HG03432 (cell line): ENCODE measurements at regions not wholly inside any gene's neighbourhood (a gene's known extent, or its start where the extent isn't known, plus 50 kb on each side); places are given as distances from the start of the nearest gene placed in this dataset.
"Not testable (repeated sequence)": the region's sequence is repeated elsewhere in the genome, so short reads cannot be mapped to it uniquely, and the experiment has no call there.

Experiments
- ATAC-seq: cut with Tn5 transposase; IDR thresholded peaks from one replicate; pipeline ENCODE4 v1.9.1; 2021; ENCODE audit warnings: mild to moderate bottlenecking, moderate library complexity; ENCODE audit not compliant: unreplicated experiment

DNA sequence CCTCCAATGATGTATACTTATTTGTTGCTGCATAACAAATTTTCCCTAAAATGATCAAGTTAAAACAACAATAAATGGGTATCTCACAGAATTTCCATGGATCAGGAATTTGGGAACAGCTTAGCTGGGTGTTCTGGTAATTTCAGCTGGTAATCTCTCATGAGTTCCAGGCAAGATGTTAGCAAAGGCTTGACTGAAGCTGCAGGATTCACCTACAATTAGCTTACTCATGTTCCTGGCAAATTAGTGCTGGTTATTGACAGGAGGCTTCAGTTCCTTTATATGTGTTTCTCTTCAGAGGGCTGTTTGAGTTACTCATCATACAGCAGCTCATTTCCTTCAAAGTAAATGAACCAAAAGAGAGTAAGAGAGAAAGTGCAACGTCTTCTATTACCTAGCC lies 506.3 kb upstream of the IMPG1 start:
- no peak for ATAC-seq

DNA sequence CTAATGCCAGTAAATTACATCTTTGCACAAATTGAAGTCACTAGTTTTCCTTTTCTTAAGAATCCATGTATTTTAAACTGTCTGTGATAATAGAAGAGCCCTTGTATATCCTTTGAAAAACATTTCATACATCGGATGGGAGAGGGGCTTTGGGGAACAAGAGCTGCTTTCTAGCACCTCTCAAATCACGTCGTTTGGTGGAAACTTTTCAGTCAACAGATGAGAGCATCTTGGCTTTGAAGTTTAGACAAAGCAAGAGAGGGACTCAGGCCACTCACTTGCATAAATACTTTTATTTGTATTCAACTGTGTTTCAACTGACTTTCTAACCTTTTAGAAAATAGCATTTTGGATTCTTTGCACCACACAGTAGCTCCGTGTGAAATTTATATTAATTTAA lies 502.3 kb upstream of the IMPG1 start:
- ATAC-seq: no peak

DNA sequence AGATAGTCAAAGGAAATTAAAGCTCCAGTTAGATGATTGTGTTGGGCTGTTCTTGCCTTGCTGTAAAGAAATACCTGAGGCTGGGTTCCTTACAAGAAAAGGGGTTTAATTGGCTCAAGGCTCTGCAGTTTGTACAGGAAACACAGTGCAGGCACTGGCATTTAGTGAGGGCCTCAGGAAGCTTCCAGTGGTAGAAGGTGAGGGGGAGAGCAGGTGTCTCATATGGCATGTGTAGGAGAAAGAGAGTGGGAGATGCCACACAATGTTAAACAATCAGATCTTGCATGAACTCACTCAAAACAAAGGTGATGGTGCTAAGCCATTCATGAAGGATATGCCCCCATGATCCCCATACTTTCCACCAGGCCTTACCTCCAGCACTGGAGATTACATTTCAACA lies 493.5 kb upstream of the IMPG1 start:
- no peak for ATAC-seq

GRCh38 chr6:76562371-76562770 lies 489.9 kb upstream of the IMPG1 start:
- ATAC-seq: not testable (repeated sequence)

DNA sequence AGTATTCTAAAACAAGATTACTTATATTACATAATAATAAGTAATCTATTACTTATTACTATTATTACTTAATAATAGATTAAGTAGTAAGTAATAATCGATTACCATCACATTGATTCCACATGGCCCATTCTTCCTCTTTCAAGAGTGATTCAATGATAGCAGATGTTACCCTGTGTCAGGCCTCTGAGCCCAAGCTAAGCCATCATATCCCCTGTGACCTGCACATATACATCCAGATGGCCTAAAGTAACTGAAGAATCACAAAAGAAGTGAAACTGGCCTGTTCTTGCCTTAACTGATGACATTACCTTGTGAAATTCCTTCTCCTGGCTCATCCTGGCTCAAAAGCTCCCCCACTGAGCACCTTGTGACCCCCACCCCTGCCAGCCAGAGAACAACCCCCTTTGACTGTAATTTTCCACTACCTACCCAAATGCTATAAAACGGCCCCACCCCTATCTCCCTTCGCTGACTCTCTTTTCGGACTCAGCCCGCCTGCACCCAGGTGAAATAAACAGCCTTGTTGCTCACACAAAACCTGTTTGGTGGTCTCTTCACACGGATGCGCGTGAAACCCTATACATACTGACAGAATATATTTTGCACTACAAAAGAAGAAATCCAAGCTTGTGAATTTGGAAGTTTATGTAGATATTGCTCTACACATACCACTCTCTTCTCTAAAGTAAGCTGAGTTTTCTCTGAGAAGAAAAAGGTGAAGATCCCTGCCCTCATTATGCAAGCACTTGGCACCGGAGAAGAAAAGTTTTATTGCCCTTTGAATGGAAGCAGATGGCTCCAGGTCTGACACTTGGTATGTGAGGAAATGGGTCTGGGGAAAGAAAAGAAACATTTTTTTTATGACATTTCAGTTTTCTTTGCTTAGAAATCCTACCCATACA lies 488.6 kb upstream of the IMPG1 start:
- ATAC-seq: not testable (repeated sequence)

GRCh38 chr6:76553256-76553655 lies 480.8 kb upstream of the IMPG1 start:
- no peak for ATAC-seq

DNA sequence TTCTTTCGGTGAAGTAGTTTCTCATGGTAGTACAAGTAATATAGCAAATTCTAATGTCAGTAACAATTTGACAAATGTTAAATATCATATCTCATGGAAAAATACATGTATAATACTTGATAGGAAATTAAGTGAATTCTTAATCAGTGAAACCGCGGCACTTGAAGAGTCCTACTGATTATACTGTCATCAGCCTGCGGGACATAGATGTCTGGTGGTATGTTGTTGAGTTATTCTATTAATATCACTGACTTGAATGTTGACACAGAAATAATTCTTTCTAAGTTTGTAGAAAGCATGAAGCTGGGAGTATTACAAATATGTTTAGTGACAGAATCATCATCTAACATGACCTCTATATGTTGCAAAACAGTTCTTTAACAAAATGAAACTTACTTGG lies 479.8 kb upstream of the IMPG1 start:
- no peak for ATAC-seq

DNA sequence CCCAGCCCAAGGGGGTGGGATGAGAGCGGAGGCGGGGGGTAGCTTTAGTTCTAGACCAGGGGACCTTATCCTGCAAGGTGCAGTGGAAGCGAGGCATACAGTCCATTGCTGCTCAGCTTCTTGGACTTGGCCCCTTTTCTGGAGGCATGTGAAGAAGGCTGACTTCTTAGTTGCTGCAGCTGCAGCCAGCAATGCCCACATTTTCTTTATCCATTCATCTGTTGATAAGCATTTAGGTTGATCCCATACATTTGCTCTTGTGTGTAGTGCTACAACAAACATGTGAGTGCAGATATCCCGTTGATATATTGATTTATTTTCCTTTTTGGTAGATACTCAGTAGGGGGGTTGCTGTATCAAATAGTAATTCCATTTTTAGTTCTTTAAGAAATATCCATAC lies 461.2 kb upstream of the IMPG1 start:
- no peak for ATAC-seq

DNA sequence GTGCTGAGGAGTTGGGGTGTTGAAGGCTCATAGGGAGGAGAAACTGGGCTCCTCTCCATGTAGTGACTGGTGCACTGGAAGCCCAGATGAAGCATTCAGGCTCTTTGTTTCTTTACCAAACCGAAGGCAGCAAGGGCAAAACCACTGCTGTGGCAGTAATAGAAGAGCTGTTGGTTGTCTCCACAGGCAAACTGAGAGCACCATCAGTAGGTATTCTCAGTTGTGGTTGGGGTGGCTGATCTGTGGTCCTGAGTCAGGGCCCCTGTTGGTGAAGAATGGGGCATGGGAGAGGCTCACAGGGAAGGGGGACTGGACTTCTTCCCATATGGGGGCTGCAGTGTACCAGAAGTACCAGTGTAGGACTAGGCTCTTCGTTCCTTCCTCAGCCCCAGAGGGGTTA lies 460.2 kb upstream of the IMPG1 start:
- ATAC-seq: no peak

DNA sequence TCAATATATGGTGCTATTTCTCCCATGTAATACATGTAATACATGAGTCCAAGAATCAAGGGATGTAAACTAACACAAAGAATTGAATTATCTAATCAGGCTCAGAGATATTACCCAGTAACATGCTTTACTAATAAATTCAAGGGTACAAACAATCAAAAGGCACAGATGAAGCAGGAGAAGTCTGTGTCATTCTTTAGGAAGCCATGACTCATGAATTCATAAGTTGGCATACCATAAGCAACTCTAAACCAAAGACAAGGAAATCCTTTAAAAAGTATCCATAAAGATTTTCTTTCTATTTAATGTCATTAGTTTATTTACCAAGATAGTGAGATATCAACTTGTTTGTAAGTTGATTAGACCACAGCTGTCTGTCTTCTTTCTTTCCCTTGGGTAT lies 446.0 kb upstream of the IMPG1 start:
- no peak for ATAC-seq

DNA sequence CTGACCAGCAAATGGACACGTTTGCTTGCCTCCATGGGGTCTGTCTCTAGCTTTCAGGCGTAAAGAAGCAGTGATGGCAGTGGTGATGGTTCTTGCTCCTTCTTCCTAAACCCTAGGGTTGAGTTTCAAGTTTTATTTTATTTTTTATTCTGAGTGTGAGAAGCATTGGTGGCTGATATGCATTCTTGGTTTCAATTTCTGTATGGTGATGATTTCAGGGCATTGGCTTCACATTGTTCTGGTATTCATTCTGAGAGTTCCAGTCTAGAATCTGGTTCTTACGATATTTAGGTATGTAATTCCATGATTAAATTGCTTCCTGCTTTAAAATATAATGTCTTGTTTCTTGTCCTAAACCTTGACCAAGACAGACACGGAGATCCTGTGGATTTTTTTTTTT lies 444.5 kb upstream of the IMPG1 start:
- ATAC-seq: no peak

DNA sequence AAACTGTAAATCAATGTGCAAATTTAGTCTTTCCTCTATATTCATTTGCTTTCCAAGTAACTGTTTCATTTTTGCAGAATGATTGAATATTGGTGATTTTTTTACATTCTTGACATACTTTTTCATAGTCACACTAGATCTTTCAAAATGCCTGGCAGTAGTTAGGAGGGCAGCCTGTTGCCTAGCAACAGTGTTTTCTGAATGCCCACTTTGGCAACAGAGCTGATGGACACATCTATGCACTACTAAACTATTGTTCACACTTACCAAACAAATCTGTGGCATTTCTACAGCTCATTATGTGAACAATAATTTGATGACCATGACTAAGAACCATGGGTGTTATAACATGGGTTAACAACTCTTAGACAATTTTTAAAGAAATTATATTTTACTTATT lies 438.0 kb upstream of the IMPG1 start:
- no peak for ATAC-seq

GRCh38 chr6:76509397-76509796 lies 436.9 kb upstream of the IMPG1 start:
- ATAC-seq: no peak

DNA sequence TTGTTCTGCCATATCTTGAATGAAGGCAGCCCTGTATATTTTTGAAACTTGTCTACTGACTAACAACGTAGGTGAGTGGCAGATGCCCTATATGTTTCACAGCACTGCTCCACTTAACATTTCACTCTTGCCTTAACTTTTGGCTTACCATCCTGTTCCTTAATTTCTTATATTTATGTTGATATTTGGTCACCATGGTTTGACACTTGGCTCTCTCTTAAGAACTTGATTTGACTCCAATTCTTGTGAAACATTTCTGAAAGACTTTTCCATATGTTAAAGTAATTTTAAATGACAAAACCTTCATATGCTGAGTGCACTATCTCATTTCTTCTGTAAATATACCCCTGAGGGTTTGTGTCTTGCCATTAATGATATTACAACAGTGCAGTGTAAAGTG lies 434.3 kb upstream of the IMPG1 start:
- no peak for ATAC-seq

DNA sequence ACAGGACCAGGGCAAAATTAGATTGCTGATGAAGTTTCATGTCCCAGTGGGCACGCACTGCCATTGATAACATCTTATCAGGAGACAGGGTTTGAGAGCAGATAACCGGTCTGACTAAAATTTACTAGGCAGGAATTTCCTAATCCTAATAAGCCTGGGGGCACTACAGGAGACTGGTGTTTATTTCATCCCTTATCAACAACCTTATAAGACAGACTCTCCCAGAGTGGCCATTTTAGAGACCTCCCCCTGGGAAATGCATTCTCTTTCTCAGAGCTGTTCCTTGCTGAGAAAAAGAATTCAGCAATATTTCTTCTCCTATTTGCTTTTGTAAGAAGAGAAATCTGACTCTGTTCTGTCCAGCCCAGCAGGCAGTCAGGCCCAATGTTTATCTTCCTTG lies 423.4 kb upstream of the IMPG1 start:
- no peak for ATAC-seq

DNA sequence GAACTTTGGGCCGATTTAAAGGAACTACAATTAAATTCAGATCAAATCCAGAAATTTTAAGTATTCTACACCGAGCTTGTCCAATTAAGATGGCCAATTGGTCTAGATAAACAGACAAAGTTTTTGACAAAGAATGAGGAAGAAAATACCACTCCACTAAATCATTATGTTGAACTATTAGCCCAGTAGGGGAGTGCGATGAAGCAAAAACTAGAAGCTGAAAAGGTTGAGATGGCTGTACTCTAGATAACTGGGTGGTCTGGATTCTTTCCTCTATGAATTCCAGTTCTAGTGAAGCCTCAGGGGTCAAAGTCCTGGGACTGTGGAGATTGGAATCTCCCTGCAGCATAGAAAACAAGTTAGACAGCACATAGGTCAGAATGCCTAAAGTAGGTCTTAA lies 418.9 kb upstream of the IMPG1 start:
- ATAC-seq: not testable (repeated sequence)

GRCh38 chr6:76490456-76490855 lies 418.0 kb upstream of the IMPG1 start:
- no peak for ATAC-seq

- ATAC-seq: no peak
Measured at GRCh38 chr6:76481101-76481500, 408.6 kb upstream of the IMPG1 start.

DNA sequence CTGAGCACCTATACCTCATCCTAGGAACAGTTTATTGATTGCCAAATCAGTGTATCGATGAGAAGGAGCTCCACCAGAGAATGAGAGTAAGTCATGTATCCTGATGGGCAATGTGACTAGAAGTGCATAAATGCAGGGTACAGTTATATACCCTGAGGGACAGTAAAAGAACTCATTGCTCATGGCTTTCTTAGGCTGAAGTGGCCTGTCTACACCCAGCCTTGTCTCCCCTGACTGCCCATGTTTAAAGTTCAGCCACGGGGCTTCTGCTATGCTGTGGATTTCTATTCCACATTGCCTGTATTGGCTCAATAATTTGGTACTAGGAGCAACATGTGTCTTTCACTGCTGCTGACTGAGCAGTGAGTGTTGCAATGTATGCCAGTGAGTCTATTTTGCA lies 400.4 kb upstream of the IMPG1 start:
- ATAC-seq: no peak

DNA sequence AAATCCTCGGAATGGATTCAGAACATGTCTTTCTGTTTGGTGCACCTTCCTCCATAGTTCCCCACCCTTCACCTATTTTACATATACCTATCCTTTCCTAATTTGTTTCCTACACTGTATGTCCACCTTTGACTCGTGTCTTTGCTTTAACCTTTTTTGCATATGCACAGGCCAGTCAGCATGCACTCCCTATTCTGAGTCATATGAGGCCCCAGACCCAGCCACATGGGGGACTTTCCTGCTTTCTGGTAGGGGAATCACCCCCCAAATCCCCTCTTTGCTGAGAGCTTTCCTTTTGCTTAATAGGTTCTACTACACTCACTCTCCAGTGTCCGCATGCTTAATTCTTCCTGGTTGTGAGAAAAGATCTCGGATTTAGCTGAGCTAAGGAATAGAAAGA lies 393.8 kb upstream of the IMPG1 start:
- peak; percentile 81 for ATAC-seq

GRCh38 chr6:76465410-76465809 lies 392.9 kb upstream of the IMPG1 start:
- ATAC-seq: peak; percentile 46

GRCh38 chr6:76453270-76453669 lies 380.8 kb upstream of the IMPG1 start:
- ATAC-seq: no peak
